ENCODE measurements at regions not wholly inside any gene's neighbourhood (a gene's known extent, or its start where the extent isn't known, plus 50 kb on each side); places are given as distances from the start of the nearest gene placed in this dataset.

DNA sequence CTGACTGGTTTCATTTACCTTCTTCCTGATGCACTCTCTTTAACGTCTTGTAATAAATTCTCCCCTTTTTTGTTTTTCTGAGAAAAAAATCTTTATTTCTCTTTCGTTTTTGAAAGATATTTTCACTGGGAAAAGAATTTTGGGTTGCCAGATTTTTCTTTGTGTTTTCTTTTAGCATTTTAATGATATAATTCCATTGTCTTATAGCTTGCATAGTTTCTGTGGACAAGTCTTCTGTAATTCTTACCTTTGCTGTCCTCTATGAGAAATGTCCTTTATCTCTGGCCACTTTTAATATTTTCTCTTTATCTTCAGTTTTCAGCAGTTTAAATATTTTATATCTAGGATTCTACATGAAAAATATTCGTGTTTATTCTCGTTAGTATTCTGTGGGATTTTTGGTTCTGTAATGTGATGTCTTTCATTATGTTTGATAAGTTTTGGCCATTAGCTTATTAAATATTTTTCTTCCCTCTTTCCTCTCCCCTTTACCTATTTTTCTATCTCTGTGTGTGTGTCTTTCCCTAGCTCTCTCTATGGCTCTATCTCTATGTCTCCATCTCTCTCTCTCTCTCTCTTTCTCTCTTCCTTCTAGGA is 236.5 kb downstream of the C16orf95 start:
- no peak for DNase-seq

GRCh38 chr16:87085441-87085840 is 231.8 kb downstream of the C16orf95 start:
- no peak for DNase-seq

GRCh38 chr16:87086156-87086555 is 231.0 kb downstream of the C16orf95 start:
- no peak for DNase-seq

- no peak for DNase-seq
These were observed 230.6 kb downstream of the C16orf95 start for GRCh38 chr16:87086575-87086974.

GRCh38 chr16:87092958-87093357 is 224.2 kb downstream of the C16orf95 start:
- no peak for DNase-seq

DNA sequence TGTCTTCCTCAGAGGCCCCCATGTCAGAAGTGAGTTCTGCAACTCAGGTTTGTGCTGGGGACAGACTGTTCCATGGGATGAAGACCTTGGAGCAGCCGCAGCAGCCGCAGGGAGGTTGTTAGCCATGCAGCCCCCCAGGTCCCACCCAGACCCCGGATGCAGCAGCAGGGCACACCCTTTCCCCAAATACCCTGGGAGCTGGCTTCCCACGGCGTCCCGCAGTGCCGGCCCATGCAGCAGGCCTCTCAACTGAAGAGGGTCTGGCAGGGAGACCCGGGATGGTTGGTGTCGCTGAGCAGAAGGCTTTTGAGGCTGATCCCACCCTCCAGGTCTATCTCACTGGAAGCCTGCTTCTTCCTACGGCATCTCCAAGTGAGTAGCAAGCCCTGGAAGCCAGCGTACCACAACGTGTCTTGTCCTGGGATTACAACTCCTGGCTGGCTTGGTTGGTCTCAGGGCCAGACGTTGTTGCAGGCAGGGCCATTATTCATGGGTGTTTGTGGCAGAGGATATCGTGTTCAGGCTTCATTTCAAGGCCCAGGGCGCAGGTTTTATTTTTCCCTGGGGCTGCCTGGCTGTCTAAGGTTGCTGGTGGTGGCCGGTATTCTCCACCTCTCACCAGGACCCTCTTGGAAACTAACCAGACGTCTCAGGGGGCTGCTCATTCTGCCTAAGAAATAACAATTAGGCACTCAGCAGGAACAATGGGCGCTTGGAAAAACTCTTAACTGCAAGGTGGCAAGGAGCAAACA is 223.2 kb downstream of the C16orf95 start:
- DNase-seq: no peak

DNA sequence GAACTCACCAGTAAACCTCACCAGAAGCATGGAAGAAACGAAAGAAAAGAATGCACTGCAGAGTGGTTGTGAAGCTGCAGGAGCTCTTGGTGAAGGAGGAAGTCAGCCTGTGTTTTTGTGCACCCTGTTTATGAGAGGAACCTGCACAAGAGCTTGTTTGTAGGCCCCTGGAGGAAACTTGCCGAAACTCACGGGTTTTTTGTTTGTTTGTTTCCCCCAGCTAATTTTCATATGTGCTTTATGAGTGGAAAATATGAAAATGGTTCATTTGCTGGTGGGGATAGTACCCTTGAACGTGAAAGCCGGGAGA is 222.7 kb downstream of the C16orf95 start:
- DNase-seq: no peak

DNA sequence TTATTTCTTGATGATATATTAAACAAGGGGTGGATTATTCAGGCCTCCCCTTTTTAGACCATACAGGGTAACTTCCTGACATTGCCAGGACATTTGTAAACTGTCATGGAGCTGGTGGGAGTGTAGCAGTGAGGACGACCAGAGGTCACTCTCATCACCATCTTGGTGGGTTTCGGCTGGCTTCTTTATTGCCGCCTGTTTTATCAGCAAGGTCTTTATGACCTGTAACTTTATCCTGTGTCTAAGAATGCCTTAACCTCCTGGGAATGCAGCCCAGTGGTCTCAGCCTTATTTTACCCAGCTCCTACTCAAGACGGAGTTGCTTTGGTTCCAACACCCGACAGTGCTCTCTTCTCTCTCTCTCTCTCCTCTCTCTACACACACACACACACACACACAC is 221.9 kb downstream of the C16orf95 start:
- no peak for DNase-seq

GRCh38 chr16:87096746-87097333 is 220.4 kb downstream of the C16orf95 start:
- DNase-seq: no peak

- DNase-seq: no peak
These were observed 218.8 kb downstream of the C16orf95 start for GRCh38 chr16:87098361-87098760.

DNA sequence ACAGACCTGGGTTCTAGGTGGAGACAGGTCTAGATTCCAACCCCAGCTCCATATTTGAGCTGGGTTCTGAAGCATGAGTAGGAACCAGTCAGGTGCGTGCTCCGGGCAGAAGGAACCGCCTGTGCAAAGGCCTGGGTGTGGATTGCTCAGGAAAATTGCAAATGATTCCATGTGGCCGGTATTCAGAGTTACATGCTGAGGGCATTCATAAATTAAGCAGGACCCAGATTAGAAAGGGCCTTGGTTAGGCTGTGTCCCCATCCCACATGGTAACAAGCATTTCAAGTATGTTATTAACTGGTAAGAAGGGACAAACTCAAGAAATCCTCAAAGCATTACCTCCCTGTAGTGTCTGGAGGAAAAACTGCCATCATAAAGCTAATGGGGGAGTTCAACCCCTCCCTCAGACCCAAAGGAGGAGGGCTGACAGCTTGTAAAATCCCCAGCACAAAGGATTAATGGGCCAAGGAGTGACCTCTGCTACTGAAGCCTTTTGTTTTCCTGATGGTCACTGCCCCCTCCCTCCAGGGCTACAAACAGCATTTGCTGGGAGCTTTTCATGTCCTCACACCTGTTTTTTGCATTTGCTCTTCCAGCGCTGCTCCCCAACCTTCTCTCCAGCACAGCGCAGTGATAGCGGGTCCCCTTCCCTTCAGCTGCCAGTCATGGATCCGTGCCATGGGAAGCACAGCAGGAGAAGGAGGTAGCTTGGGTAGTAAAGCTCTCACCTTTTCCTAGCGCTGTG is 218.0 kb downstream of the C16orf95 start:
- DNase-seq: no peak

DNA sequence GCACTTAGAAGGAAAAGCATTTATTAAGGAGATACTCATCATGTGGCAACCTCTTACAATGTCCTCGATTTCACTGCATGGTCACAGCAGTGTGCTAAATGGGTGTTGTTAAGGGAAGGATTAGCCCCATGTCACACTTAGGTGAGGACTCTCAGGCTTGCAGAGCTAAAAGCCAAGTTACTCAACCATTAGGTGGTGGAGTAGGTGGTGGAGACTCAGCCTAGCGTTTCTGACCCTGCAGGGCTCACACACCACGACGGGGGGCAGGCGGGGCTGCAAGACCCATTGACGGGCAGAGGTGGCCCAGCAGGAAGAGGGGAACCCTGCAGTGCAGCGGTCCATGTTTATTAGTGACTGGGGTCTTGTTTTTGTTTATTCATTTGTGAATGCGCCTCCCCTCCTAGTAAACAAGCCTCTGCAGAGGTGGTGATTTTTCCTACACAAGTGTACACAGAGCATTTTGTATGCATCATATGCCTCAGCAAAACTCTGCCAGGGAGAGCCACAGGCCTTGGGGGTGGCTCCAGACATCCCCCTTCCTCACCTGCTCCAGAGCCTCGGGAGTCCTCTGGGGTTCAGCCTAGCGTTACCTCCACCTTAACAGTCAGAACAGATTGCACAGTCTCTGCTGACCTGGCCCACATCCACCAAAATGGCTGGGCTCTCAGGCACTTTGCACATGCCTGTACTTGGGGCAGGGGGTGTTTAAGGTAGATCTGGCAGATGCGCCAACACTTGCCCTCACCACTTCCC is 216.7 kb downstream of the C16orf95 start:
- no peak for DNase-seq

DNA sequence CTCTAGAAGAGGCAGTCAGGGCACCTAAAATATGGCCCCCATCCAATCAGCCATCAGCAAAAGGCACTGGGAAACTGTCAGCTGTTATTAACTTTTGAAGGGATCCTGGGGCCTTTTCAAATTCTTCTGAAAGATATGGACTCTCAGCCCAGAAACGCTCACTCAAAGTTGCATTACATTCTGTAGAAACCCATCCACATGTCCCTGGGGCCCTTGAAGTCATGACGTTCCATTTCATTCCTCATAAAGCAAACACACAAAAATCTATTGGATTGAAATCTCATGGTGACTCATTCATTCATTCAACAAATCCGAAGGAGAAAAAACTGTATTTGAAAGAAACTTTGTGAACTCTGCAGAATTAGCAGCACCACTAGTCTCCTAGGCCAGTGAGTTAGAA is 215.3 kb downstream of the C16orf95 start:
- DNase-seq: no peak

DNA sequence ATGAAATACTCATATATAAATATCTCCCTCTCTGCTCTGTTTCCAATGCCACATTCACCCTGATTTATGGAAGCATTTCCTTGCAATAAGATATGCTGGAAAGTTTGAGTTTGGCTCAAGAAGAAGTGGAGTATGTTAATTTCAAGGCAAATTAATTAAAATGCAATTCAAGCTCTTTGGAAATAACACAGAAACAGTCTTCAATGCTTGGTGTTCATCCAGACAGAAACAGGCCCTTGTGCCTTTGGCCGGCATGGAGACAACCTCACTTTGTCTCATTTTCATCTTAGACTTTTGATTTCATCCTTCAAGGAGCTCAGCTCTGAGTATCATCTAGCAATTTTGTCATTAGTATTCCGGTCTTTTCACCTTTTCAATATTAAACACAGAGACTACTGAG is 210.0 kb downstream of the C16orf95 start:
- no peak for DNase-seq

GRCh38 chr16:87108278-87108677 is 208.9 kb downstream of the C16orf95 start:
- DNase-seq: no peak

- no peak for DNase-seq
These were observed 208.3 kb downstream of the C16orf95 start for GRCh38 chr16:87108941-87109340.

DNA sequence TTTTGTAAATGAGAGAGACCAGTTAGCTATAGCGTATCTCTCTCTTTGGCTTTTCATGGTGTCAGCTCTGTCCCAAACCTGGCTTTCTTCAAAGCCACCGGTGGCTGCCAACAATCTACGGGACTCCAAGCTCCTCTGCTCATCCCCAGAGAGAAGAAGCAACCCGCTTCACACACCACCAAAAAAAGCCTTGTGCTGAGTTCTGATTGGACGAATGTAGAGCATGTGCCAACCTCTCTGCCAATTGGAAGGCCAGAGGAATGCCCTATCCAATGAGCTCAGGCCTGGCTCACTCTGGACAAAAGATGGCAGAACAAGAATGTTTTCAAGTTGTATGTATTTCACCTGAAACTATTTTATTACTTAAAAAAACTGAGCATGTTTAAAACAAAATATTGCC is 202.4 kb downstream of the C16orf95 start:
- DNase-seq: no peak

- DNase-seq: no peak
These were observed 201.5 kb downstream of the C16orf95 start for GRCh38 chr16:87115646-87116045.

DNA sequence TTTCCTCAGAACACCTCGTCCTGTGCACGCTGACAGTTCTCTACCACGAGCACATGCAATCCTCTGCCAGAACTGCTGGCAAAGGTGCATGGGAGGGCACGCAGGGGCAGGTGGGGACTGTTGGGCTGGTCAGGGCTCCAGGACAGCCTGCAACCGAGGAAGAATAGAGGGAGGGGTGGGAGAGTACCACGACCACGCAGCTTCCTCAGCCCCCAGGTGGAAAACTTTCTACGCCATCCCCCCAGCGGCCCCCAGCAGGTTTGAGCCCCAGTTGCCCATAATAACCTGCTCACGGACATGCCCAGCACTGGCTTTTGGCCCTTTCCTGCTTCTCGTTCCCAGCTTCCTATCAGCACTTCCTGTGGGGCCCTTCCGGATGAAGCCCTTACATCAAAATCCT is 199.3 kb downstream of the C16orf95 start:
- DNase-seq: no peak

- DNase-seq: no peak
These were observed 198.0 kb downstream of the C16orf95 start for GRCh38 chr16:87119168-87119567.

- DNase-seq: no peak
These were observed 197.4 kb downstream of the C16orf95 start for GRCh38 chr16:87119748-87120147.

DNA sequence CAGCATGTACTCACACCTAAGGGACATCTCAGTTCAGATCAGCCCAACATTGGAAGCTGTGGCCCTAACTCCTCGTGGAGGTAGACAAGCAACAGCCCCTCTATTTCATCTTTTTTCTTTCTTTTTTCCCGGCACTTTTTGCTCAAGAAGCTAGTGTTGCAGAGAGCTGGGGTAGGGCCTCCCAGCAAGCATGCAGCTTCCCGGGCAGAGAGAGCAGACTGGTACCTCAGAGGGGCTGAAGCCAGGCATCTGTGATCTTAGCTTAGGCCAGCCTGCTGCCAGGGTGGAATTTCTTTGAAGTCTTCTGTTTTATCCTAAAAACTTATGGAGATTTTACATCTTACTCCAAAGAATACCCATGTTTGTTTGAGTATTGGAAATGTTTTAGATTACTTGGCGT is 195.4 kb downstream of the C16orf95 start:
- no peak for DNase-seq

GRCh38 chr16:87123356-87124001 is 193.7 kb downstream of the C16orf95 start:
- DNase-seq: no peak

All from NCI-H526 treated with DMSO at 0.1 percent for 48 hours (cell line).